H9 (cell line): ENCODE measurements at regions not wholly inside any gene's neighbourhood (a gene's known extent, or its start where the extent isn't known, plus 50 kb on each side); places are given as distances from the start of the nearest gene placed in this dataset.

Source experiments
- DNase-seq: peaks from one replicate; pipeline ENCODE4 v3.0.0-alpha.2; 2017
- H2AFZ ChIP-seq: one replicate; pipeline ENCODE4 v1.6.1; 2013; ENCODE audit warnings: mild to moderate bottlenecking, low read length, control low read depth, moderate library complexity
- H2AK5ac ChIP-seq: 2 replicates; pipeline ENCODE4 v1.6.1; 2013; ENCODE audit warnings: low read length, control low read depth, mixed read lengths; ENCODE audit not compliant: insufficient read length
- H2BK120ac ChIP-seq: one replicate; pipeline ENCODE4 v1.6.1; 2013; ENCODE audit warnings: low read depth, mild to moderate bottlenecking, low read length, control low read depth, inconsistent platforms; ENCODE audit not compliant: poor library complexity, severe bottlenecking
- H2BK12ac ChIP-seq: 2 replicates; pipeline ENCODE4 v1.6.1; 2013; ENCODE audit warnings: low read length, control low read depth, mixed read lengths, low read depth; ENCODE audit not compliant: insufficient read length
- H2BK15ac ChIP-seq: 2 replicates; pipeline ENCODE4 v1.6.1; 2013; ENCODE audit warnings: low read depth, low read length, control low read depth
- H2BK20ac ChIP-seq: one replicate; pipeline ENCODE4 v1.6.1; 2013; ENCODE audit warnings: low read depth, mild to moderate bottlenecking, low read length, control low read depth, inconsistent platforms; ENCODE audit not compliant: poor library complexity, severe bottlenecking
- H2BK5ac ChIP-seq: 2 replicates; pipeline ENCODE4 v1.6.1; 2013; ENCODE audit warnings: low read length, control low read depth, mixed read lengths; ENCODE audit not compliant: insufficient read length
- H3K14ac ChIP-seq: 2 replicates; pipeline ENCODE4 v1.6.1; 2013; ENCODE audit warnings: low read length, control low read depth; ENCODE audit not compliant: insufficient read depth
- H3K18ac ChIP-seq: 2 replicates; pipeline ENCODE4 v1.6.1; 2013; ENCODE audit warnings: low read depth, mild to moderate bottlenecking, mixed read lengths, low read length, control low read depth; ENCODE audit not compliant: insufficient read length
- H3K23ac ChIP-seq: 2 replicates; pipeline ENCODE4 v1.6.1; 2013; ENCODE audit warnings: low read length, control low read depth, mixed read lengths, low read depth; ENCODE audit not compliant: insufficient read length
- H3K23me2 ChIP-seq: 2 replicates; pipeline ENCODE4 v1.6.1; 2013; ENCODE audit warnings: low read depth, mild to moderate bottlenecking, mixed read lengths, low read length, control low read depth; ENCODE audit not compliant: insufficient read length, poor library complexity, severe bottlenecking
- H3K27ac ChIP-seq: 2 replicates; pipeline ENCODE4 v1.5.1; 2013; ENCODE audit warnings: low read length, control low read depth, mixed read lengths, low read depth; ENCODE audit not compliant: insufficient read length
- H3K27me3 ChIP-seq: 2 replicates; pipeline ENCODE4 v1.6.1; 2013; ENCODE audit warnings: low read length, control low read depth, inconsistent platforms; ENCODE audit not compliant: insufficient read depth
- H3K4ac ChIP-seq: 2 replicates; pipeline ENCODE4 v1.6.1; 2013; ENCODE audit warnings: low read depth, mild to moderate bottlenecking, control low read depth, inconsistent platforms, low read length, moderate library complexity
- H3K4me1 ChIP-seq: 2 replicates; pipeline ENCODE4 v1.6.1; 2013; ENCODE audit warnings: low read length, control low read depth, inconsistent platforms; ENCODE audit not compliant: insufficient read depth
- H3K4me2 ChIP-seq: 2 replicates; pipeline ENCODE4 v1.6.1; 2013; ENCODE audit warnings: low read length, control low read depth, mixed read lengths; ENCODE audit not compliant: insufficient read length, insufficient read depth
- H3K56ac ChIP-seq: 2 replicates; pipeline ENCODE4 v1.6.1; 2013; ENCODE audit warnings: low read depth, mild to moderate bottlenecking, mixed read lengths, low read length, control low read depth; ENCODE audit not compliant: insufficient read length
- H3K79me1 ChIP-seq: 2 replicates; pipeline ENCODE4 v1.6.1; 2013; ENCODE audit warnings: low read depth, mild to moderate bottlenecking, moderate library complexity, low read length, control low read depth, inconsistent platforms; ENCODE audit not compliant: insufficient read depth, poor library complexity, severe bottlenecking
- H3K79me2 ChIP-seq: 2 replicates; pipeline ENCODE4 v1.6.1; 2013; ENCODE audit warnings: low read length, control low read depth, inconsistent platforms; ENCODE audit not compliant: insufficient read depth
- H3K9ac ChIP-seq: 2 replicates; pipeline ENCODE4 v1.6.1; 2013; ENCODE audit warnings: low read length, control low read depth, mixed read lengths; ENCODE audit not compliant: insufficient read length; ENCODE audit errors: extremely low read depth
- H3K9me3 ChIP-seq: one replicate; pipeline ENCODE4 v1.6.1; 2013; ENCODE audit warnings: low read depth, low read length, inconsistent platforms; ENCODE audit not compliant: control insufficient read depth
- H3T11ph ChIP-seq: one replicate; pipeline ENCODE4 v1.6.1; 2013; ENCODE audit warnings: mild to moderate bottlenecking, low read length, control low read depth, inconsistent platforms
- H4K20me1 ChIP-seq: one replicate; pipeline ENCODE4 v1.6.1; 2013; ENCODE audit not compliant: control insufficient read depth, insufficient read length, insufficient read depth
- H4K5ac ChIP-seq: 2 replicates; pipeline ENCODE4 v1.6.1; 2013; ENCODE audit warnings: low read depth, mild to moderate bottlenecking, mixed read lengths, low read length, control low read depth; ENCODE audit not compliant: insufficient read length
- H4K8ac ChIP-seq: replicated peaks from 2 replicates; pipeline ENCODE4 v1.6.1; 2013; ENCODE audit warnings: low read length, control low read depth, mixed read lengths, low read depth; ENCODE audit not compliant: insufficient read length
- H4K91ac ChIP-seq: 2 replicates; pipeline ENCODE4 v1.6.1; 2013; ENCODE audit warnings: low read depth, mild to moderate bottlenecking, moderate library complexity, mixed read lengths, low read length, control low read depth; ENCODE audit not compliant: insufficient read length
- H3K27ac Mint-ChIP-seq, 3 experiments: 2 replicates in 2 of 3; 3 replicates in 1 of 3; pipeline ENCODE4 v1.8.0; 2020 to 2021; ENCODE audit warnings: mixed read lengths in 3 of 3, mild to moderate bottlenecking in 1 of 3, moderate library complexity in 1 of 3
- H3K27me3 Mint-ChIP-seq: 2 replicates; pipeline ENCODE4 v1.8.0; 2021; ENCODE audit warnings: low read depth, mild to moderate bottlenecking, moderate library complexity, mixed read lengths
- H3K36me3 Mint-ChIP-seq, 3 experiments: 2 replicates in 2 of 3; 3 replicates in 1 of 3; pipeline ENCODE4 v1.8.0; 2020 to 2021; ENCODE audit warnings: low read depth in 3 of 3, mixed read lengths in 3 of 3; ENCODE audit not compliant: insufficient read depth in 1 of 3
- H3K4me1 Mint-ChIP-seq, 2 experiments: 2 replicates each; pipeline ENCODE4 v1.8.0; 2020; ENCODE audit warnings: mixed read lengths in 2 of 2
- H3K4me3 Mint-ChIP-seq, 2 experiments: 2 replicates in 1 of 2; 3 replicates in 1 of 2; pipeline ENCODE4 v1.8.0; 2020 to 2021; ENCODE audit warnings: mild to moderate bottlenecking in 2 of 2, mixed read lengths in 2 of 2, moderate library complexity in 1 of 2
- H3K9me3 Mint-ChIP-seq, 2 experiments: 2 replicates in 1 of 2; 3 replicates in 1 of 2; pipeline ENCODE4 v1.8.0; 2020; ENCODE audit warnings: mild to moderate bottlenecking in 2 of 2, mixed read lengths in 2 of 2, moderate library complexity in 1 of 2
- CTCF ChIP-seq: fragments of 200-600 bp; sonication (generic); conservative IDR thresholded peaks from 3 replicates; pipeline ENCODE4 v1.8.0; 2021; ENCODE audit warnings: antibody characterized with exemption, mild to moderate bottlenecking

DNA sequence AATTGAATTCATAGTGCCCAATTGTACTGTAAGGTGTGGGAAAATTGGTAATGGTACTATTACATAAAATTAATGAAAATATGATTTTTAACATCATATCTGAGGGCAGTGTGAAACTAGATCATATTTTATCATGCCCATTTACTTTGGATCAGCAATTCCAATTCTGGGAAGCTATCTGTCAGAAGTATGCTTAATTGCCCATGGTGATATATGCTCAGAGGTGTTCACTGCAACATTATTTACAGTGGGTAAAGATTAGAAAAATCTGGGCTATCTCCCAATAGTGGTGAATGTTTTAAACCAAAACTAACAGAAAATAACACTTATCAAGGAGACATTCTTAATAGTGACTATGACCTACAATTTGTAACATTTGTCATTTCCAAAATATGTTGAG is 1260.0 kb downstream of the BRINP3 start:
- Mint-ChIP-seq H3K4me3 (no peak overlapping the region), H3K36me3 (no peaks in the 10 kb centered on the region), H3K4me1 (0 out of 4 replicates have a peak, but pooled peaks cover 0 to 2% of the 10 kb centered on the region in 2 experiments), H3K9me3 (no peaks in the 10 kb centered on the region), H3K27ac (no peak overlapping the region), H3K27me3 (no peaks in the 10 kb centered on the region; the same call in 1 of the 2 replicates)
- Histone ChIP-seq H2BK5ac (no peak overlapping the region), H3K4ac (no peak overlapping the region), H4K91ac (no peak overlapping the region), H4K5ac (no peak overlapping the region), H3K9ac (no peak overlapping the region), H3K27me3 (no peaks in the 10 kb centered on the region), H2BK20ac (no peak overlapping the region), H3K27ac (no peak overlapping the region), H3K14ac (no peak overlapping the region), H3K79me2 (no peaks in the 10 kb centered on the region), H3K4me2 (no peak overlapping the region), H3K79me1 (no peaks in the 10 kb centered on the region), H2AFZ (no peak overlapping the region), H2BK12ac (no peak overlapping the region), H4K20me1 (no peaks in the 10 kb centered on the region), H4K8ac (no peak overlapping the region), H3K23me2 (no peaks in the 10 kb centered on the region), H2AK5ac (no peak overlapping the region), H3K56ac (no peak overlapping the region), H3K4me1 (no peaks in the 10 kb centered on the region), H2BK15ac (no peak overlapping the region), H3K9me3 (no peaks in the 10 kb centered on the region), H3T11ph (no peak overlapping the region), H3K23ac (no peak overlapping the region), H3K18ac (no peak overlapping the region), H2BK120ac (no peak overlapping the region)
- TF ChIP-seq CTCF: no peak
- DNase-seq: no peak
